Mesendoderm (in vitro differentiated cells): ENCODE measurements at regions not wholly inside any gene's neighbourhood (a gene's known extent, or its start where the extent isn't known, plus 50 kb on each side); places are given as distances from the start of the nearest gene placed in this dataset.
"Not testable (repeated sequence)": the region's sequence is repeated elsewhere in the genome, so short reads cannot be mapped to it uniquely, and the experiment has no call there.

Experiments
- DNase-seq: peaks from one replicate; pipeline ENCODE4 v3.0.0; 2013
- H2AK5ac ChIP-seq: 2 replicates; pipeline ENCODE4 v1.6.1; 2013; ENCODE audit warnings: low read length, inconsistent platforms
- H2BK120ac ChIP-seq: 2 replicates; pipeline ENCODE4 v1.6.1; 2013; ENCODE audit warnings: low read depth, mild to moderate bottlenecking, low read length, moderate library complexity, mixed read lengths
- H2BK15ac ChIP-seq: replicated peaks from 2 replicates; pipeline ENCODE4 v1.6.1; 2013; ENCODE audit warnings: low read depth, mild to moderate bottlenecking, moderate library complexity
- H2BK5ac ChIP-seq: 2 replicates; pipeline ENCODE4 v1.6.1; 2013; ENCODE audit warnings: low read length, inconsistent platforms
- H3K18ac ChIP-seq: 2 replicates; pipeline ENCODE4 v1.6.1; 2013; ENCODE audit warnings: mild to moderate bottlenecking, low read length, mixed read lengths
- H3K23ac ChIP-seq: one replicate; pipeline ENCODE4 v1.6.1; 2013; ENCODE audit warnings: low read length
- H3K27ac ChIP-seq: 2 replicates; pipeline ENCODE4 v1.5.1; 2013; ENCODE audit warnings: low read depth, mild to moderate bottlenecking, inconsistent platforms, low read length, moderate library complexity
- H3K27me3 ChIP-seq: 2 replicates; pipeline ENCODE4 v1.6.1; 2013; ENCODE audit warnings: low read length, control low read depth, mild to moderate bottlenecking, inconsistent platforms; ENCODE audit not compliant: insufficient read depth, poor library complexity
- H3K36me3 ChIP-seq: 2 replicates; pipeline ENCODE4 v1.6.1; 2013; ENCODE audit warnings: low read length, inconsistent platforms; ENCODE audit not compliant: control insufficient read depth, insufficient read depth
- H3K4ac ChIP-seq: one replicate; pipeline ENCODE4 v1.6.1; 2013; ENCODE audit warnings: low read depth, mild to moderate bottlenecking, low read length, moderate library complexity
- H3K4me1 ChIP-seq: 2 replicates; pipeline ENCODE4 v1.6.1; 2013; ENCODE audit warnings: low read depth, low read length, inconsistent platforms; ENCODE audit not compliant: control insufficient read depth
- H3K4me2 ChIP-seq: 2 replicates; pipeline ENCODE4 v1.6.1; 2013; ENCODE audit warnings: low read length
- H3K4me3 ChIP-seq: 2 replicates; pipeline ENCODE4 v1.5.1; 2013; ENCODE audit warnings: mild to moderate bottlenecking, low read length
- H3K56ac ChIP-seq: one replicate; pipeline ENCODE4 v1.6.1; 2013; ENCODE audit warnings: low read length
- H3K79me1 ChIP-seq: 2 replicates; pipeline ENCODE4 v1.6.1; 2013; ENCODE audit warnings: low read length, inconsistent platforms
- H3K79me2 ChIP-seq: 2 replicates; pipeline ENCODE4 v1.6.1; 2013; ENCODE audit warnings: mild to moderate bottlenecking, low read length; ENCODE audit not compliant: control insufficient read depth, insufficient read depth
- H3K9ac ChIP-seq: 2 replicates; pipeline ENCODE4 v1.6.1; 2013; ENCODE audit warnings: low read length, inconsistent platforms
- H4K5ac ChIP-seq: one replicate; pipeline ENCODE4 v1.6.1; 2013; ENCODE audit warnings: low read length
- H4K8ac ChIP-seq: one replicate; pipeline ENCODE4 v1.6.1; 2013; ENCODE audit warnings: low read depth, mild to moderate bottlenecking, control low read depth, low read length, moderate library complexity
- WGBS: extraction: QIAGEN DNeasy Blood & Tissue Kit; methylation state at CpG from one replicate; pipeline ENCODE4 v1.1.7; 2013; ENCODE audit warnings: low lambda C conversion rate, missing lambda C conversion rate; ENCODE audit not compliant: insufficient coverage; ENCODE audit errors: extremely low coverage; 5-methylcytosine and 5-hydroxymethylcytosine counted together

DNA sequence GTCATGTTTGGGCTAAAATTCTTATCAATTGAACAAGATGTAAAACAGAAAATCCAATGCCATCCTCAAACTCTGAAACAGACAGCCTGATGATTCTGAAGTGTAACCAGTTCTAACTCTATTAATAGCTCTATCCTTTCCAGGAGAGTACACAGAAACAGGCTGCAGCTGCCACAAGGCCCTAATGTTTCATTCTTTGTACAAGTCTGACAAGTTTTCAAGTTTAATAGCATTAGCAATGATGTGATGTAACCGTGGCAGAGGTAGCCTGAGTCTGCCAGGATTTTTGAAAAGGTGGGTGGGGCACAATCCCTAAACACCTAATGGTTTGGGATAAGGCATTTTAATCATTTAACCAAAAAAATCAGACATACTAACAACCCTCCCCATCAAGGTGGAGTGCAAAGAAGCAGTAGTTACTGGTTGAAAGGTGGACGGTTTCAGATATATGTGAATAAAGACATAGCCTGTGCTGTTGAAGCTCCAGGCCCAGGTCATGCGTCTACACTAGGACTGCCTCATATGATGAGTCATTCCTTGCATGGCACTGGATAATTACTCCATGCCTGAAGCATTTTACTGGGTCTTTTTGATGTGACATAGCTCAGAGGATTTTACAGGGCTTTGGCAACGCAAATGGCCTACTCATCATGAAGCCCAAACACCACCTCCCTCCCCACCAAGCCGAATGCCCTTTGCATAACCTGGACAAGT, 145.1 kb upstream of the GRIP1 start:
- WGBS: no CpG with 5 or more reads among the region's 5 CpGs
- Histone ChIP-seq H2AK5ac (no peak overlapping the region), H3K27me3 (no peaks in the 10 kb centered on the region), H3K4ac (no peak overlapping the region), H2BK5ac (no peak overlapping the region), H3K23ac (no peak overlapping the region), H4K5ac (no peak overlapping the region), H3K79me2 (no peaks in the 10 kb centered on the region), H3K56ac (no peak overlapping the region), H3K79me1 (no peaks in the 10 kb centered on the region), H3K4me1 (no peaks in the 10 kb centered on the region), H3K27ac (no peak overlapping the region), H4K8ac (no peak overlapping the region), H3K18ac (no peak overlapping the region), H3K36me3 (no peaks in the 10 kb centered on the region), H3K9ac (no peak overlapping the region), H3K4me3 (no peak overlapping the region), H2BK15ac (no peak overlapping the region), H2BK120ac (no peak overlapping the region), H3K4me2 (no peak overlapping the region)
- DNase-seq: peak; percentile 59

DNA sequence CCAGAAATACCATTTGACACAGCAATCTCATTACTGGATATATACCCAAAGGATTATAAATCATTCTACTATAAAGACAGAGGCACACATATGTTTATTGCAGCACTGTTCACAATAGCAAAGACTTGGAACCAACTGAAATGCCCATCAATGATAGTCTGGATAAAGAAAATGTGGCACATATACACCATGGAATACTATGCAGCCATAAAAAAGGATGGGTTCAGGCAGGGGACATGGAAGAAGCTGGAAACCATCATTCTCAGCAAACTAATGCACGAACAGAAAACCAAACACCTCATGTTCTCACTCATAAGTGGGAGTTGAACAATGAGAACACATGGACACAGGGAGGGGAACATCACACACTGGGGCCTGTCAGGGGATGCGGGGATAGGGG, 147.0 kb upstream of the GRIP1 start:
- not testable (repeated sequence) for H3K18ac ChIP-seq, H3K4me3 ChIP-seq, H3K27ac ChIP-seq, H3K23ac ChIP-seq, H3K9ac ChIP-seq, H3K27me3 ChIP-seq, H4K5ac ChIP-seq, H3K79me2 ChIP-seq, H3K79me1 ChIP-seq, H3K4me1 ChIP-seq, H3K4me2 ChIP-seq, H3K36me3 ChIP-seq, H3K56ac ChIP-seq, H3K4ac ChIP-seq, H2BK5ac ChIP-seq, H4K8ac ChIP-seq, H2BK120ac ChIP-seq, DNase-seq, H2AK5ac ChIP-seq, H2BK15ac ChIP-seq
- no CpG with 5 or more reads among the region's 2 CpGs for WGBS

DNA sequence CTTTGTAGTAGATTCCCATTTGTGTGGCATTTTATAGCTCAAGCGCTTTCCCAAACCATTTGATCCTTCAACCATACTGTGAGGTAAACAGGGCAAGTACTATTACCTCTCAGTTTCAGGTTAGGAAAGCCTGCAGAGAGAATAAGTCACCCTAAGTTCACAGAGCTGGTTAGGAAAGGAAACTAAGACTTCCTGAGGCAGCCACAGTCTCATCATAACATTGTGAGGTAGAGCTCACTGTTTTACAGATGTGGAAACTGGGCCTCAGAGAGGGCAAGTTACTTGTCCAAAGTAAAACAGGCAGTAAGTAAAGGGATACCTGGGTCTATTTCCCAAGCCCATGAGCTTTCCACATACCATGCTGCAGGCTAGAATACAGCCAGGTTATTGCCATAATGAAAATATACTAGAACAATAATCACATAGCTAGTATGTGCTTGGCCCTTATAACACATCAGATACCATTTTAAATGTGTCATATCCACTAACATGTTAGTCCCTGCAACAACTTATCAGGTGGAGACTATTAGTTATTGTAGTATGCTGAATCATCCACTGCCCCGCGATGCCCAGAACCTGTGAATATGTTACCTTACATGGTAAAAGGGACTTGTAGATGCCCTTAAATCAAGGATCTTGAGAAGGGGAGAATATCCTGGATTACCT, 150.9 kb upstream of the GRIP1 start:
- no peak for DNase-seq
- H2BK15ac ChIP-seq: no peak overlapping the region
- no peak overlapping the region for H3K9ac ChIP-seq
- H3K4me1 ChIP-seq: no peaks in the 10 kb centered on the region
- no peak overlapping the region for H3K4ac ChIP-seq
- H3K4me3 ChIP-seq: no peak overlapping the region
- no peaks in the 10 kb centered on the region for H3K79me2 ChIP-seq
- no peaks in the 10 kb centered on the region for H3K27me3 ChIP-seq
- no peak overlapping the region for H3K56ac ChIP-seq
- H2BK120ac ChIP-seq: no peak overlapping the region
- no peaks in the 10 kb centered on the region for H3K79me1 ChIP-seq
- no CpG with 5 or more reads among the region's 3 CpGs for WGBS
- H3K23ac ChIP-seq: no peak overlapping the region
- no peak overlapping the region for H3K27ac ChIP-seq
- no peak overlapping the region for H3K4me2 ChIP-seq
- no peak overlapping the region for H2AK5ac ChIP-seq
- H4K8ac ChIP-seq: no peak overlapping the region
- H4K5ac ChIP-seq: no peak overlapping the region
- H3K18ac ChIP-seq: no peak overlapping the region
- H3K36me3 ChIP-seq: no peaks in the 10 kb centered on the region
- no peak overlapping the region for H2BK5ac ChIP-seq

DNA sequence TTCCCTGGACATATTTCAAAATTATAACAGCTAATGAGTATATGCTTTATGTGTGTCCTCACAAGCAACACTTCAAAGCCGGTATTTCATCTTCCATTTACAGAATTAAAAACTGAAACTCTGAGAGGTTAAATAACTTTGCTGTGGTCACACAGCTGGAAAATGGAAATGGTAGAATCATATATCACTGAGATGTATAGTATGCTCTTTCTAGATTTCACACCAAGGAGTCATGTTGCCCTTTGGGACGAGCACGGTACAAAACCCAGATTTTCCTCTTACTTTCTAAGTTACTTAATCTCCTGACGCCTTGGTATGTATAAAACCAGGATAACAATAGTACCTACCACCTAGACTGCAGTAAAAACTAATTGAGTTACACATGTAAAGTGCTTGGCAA, 152.6 kb upstream of the GRIP1 start:
- H4K8ac ChIP-seq: no peak overlapping the region
- H3K4ac ChIP-seq: no peak overlapping the region
- no peak overlapping the region for H2BK5ac ChIP-seq
- no peak overlapping the region for H3K9ac ChIP-seq
- no peak for DNase-seq
- no peaks in the 10 kb centered on the region for H3K79me2 ChIP-seq
- no peak overlapping the region for H3K27ac ChIP-seq
- H2AK5ac ChIP-seq: no peak overlapping the region
- no peak overlapping the region for H3K4me2 ChIP-seq
- H3K36me3 ChIP-seq: no peaks in the 10 kb centered on the region
- H2BK120ac ChIP-seq: no peak overlapping the region
- no peaks in the 10 kb centered on the region for H3K79me1 ChIP-seq
- no peak overlapping the region for H3K18ac ChIP-seq
- no CpG with 5 or more reads among the region's 4 CpGs for WGBS
- no peak overlapping the region for H4K5ac ChIP-seq
- H2BK15ac ChIP-seq: no peak overlapping the region
- H3K23ac ChIP-seq: no peak overlapping the region
- H3K27me3 ChIP-seq: no peaks in the 10 kb centered on the region
- no peaks in the 10 kb centered on the region for H3K4me1 ChIP-seq
- H3K4me3 ChIP-seq: no peak overlapping the region
- H3K56ac ChIP-seq: no peak overlapping the region

DNA sequence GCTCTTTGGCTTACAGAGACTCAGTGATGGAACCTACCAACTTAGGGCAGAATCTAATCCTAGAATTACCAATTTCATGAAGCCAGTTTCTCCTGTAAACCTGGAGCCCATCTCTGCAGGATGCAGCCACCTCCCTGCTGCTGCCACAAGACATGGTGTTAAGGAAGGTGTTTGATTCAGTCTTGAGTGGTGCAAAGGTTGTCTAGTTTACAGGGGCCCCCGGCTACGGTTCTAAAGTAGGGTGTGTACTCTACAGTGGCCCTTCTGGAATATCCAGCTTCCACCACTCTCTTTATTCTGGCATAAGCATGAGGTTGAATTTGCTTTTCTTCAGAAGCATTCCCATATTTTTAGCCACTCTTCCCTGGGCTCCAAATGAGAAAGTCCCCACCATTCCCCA, 154.1 kb upstream of the GRIP1 start:
- Histone ChIP-seq H3K27me3 (no peaks in the 10 kb centered on the region), H3K79me1 (no peaks in the 10 kb centered on the region), H2BK120ac (no peak overlapping the region), H3K9ac (no peak overlapping the region), H3K36me3 (no peaks in the 10 kb centered on the region), H3K56ac (no peak overlapping the region), H3K4me1 (no peaks in the 10 kb centered on the region), H2BK15ac (no peak overlapping the region), H3K18ac (no peak overlapping the region), H3K4me2 (no peak overlapping the region), H2AK5ac (no peak overlapping the region), H3K4ac (no peak overlapping the region), H3K27ac (no peak overlapping the region), H3K4me3 (no peak overlapping the region), H2BK5ac (no peak overlapping the region), H3K23ac (no peak overlapping the region), H4K8ac (no peak overlapping the region), H4K5ac (no peak overlapping the region), H3K79me2 (no peaks in the 10 kb centered on the region)
- DNase-seq: no peak
- WGBS: no CpG with 5 or more reads among the region's 2 CpGs
